Adrenal gland (tissue), 9 donors: ENCODE measurements at regions not wholly inside any gene's neighbourhood (a gene's known extent, or its start where the extent isn't known, plus 50 kb on each side); places are given as distances from the start of the nearest gene placed in this dataset.

Source experiments
- DNase-seq, 7 donors: peaks; one replicate each; pipeline ENCODE4 v3.0.0-alpha.2; 2019 to 2020
- H3K27ac ChIP-seq, 5 donors: fragments of 200-600 bp; sonication (generic) in 4 of 5; 1 replicate in 3 of 5; 2 replicates in 2 of 5; pipeline versions ENCODE4 v1.5.1 to v1.8.0; 2016 to 2020; ENCODE audit warnings: mild to moderate bottlenecking in 1 of 5
- H3K27me3 ChIP-seq: fragments of 200-600 bp; 2 replicates; pipeline ENCODE4 v1.8.0; 2021
- H3K36me3 ChIP-seq, 2 donors: fragments of 200-600 bp; replicated peaks in 1 of 2; 1 replicate in 1 of 2; 2 replicates in 1 of 2; pipeline versions ENCODE4 v1.5.1 to v1.8.0; 2018 to 2022
- H3K4me1 ChIP-seq, 2 donors: fragments of 200-600 bp; replicated peaks in 1 of 2; 1 replicate in 1 of 2; 2 replicates in 1 of 2; pipeline versions ENCODE4 v1.5.1 to v1.8.0; 2018 to 2021
- H3K4me3 ChIP-seq, 4 donors: fragments of 200-600 bp; sonication (generic) in 3 of 4; one replicate each; pipeline ENCODE4 v1.5.1; 2016 to 2018
- H3K9me3 ChIP-seq, 3 donors: fragments of 200-600 bp; sonication (generic) in 1 of 3; replicated peaks in 1 of 3; 1 replicate in 2 of 3; 2 replicates in 1 of 3; pipeline versions ENCODE4 v1.5.1 to v1.8.0; 2016 to 2021
- CTCF ChIP-seq, 6 experiments: fragments of 450-650 bp in 4 of 6; fragments of 200-600 bp in 2 of 6; sonication (generic) in 1 of 6; IDR thresholded peaks; 1 replicate in 5 of 6; 2 replicates in 1 of 6; pipeline versions ENCODE4 v1.5.1 to v1.8.0; 2016 to 2021; ENCODE audit warnings: antibody characterized with exemption in 6 of 6, mild to moderate bottlenecking in 2 of 6, moderate library complexity in 1 of 6
- POLR2A ChIP-seq, 2 donors: fragments of 450-650 bp; IDR thresholded peaks; one replicate each; pipeline ENCODE4 v1.6.1; 2017; ENCODE audit warnings: antibody characterized with exemption in 2 of 2, mild to moderate bottlenecking in 2 of 2, moderate library complexity in 1 of 2
- WGBS, 4 donors: extraction: QIAGEN DNeasy Blood & Tissue Kit in 2 of 4; methylation state at CpG; one replicate each; pipeline versions ENCODE4 v1.1.5 to v1.1.7; 2013 to 2017; 5-methylcytosine and 5-hydroxymethylcytosine counted together
- intact Hi-C, 2 donors: fragments of 100-400 bp; cut with DNase I; formaldehyde crosslinking; loops; one replicate each; pipeline versions ENCODE4 v1.14.1 to v1.15.0; 2022 to 2023
- donor health status: healthy with polysubstance abuse.
- donor health status: Bipolar disorder and iron deficiency.
- donor health status: DM: yes; HTN: yes; CAD: no.
- donor health status: DM: no; HTN: no; CAD: no.
- donor health status: DM: no; HTN: no; CAD: no.

GRCh38 chr2:236724200-236724599 is 154.6 kb downstream of the ACKR3 start:
- TF ChIP-seq CTCF (IDR thresholded peaks at IDR 0.05) (no peak), POLR2A (IDR thresholded peaks at IDR 0.05) (no peak)
- H3K36me3 ChIP-seq: no peaks in the 10 kb centered on the region
- WGBS, 4 donors: 84 to 88% (median 85%) methylated on average over 4 to 6 of the region's 6 CpGs
- intact Hi-C loops: no loop called here
- H3K27ac ChIP-seq: no peak overlapping the region
- H3K4me1 ChIP-seq: no peaks in the 10 kb centered on the region
- peaks cover 3% of the 10 kb centered on the region for H3K27me3 ChIP-seq
- no peaks in the 10 kb centered on the region for H3K9me3 ChIP-seq
- H3K4me3 ChIP-seq: no peak overlapping the region
- no peak for DNase-seq

- no peaks in the 10 kb centered on the region for H3K4me1 ChIP-seq
- no peak for TF ChIP-seq POLR2A (IDR thresholded peaks at IDR 0.05)
- no peak for TF ChIP-seq CTCF (IDR thresholded peaks at IDR 0.05)
- H3K4me3 ChIP-seq: no peak overlapping the region
- DNase-seq: no peak
- no peaks in the 10 kb centered on the region for H3K36me3 ChIP-seq
- intact Hi-C loops: no loop called here
- WGBS, 4 donors: 82 to 88% (median 84%) methylated on average over 16 to 20 of the region's 20 CpGs
- H3K27me3 ChIP-seq: peaks cover 3% of the 10 kb centered on the region
- H3K9me3 ChIP-seq: no peaks in the 10 kb centered on the region
- no peak overlapping the region for H3K27ac ChIP-seq
These were observed 157.3 kb downstream of the ACKR3 start for GRCh38 chr2:236726701-236727450.

GRCh38 chr2:236728916-236729670 is 159.5 kb downstream of the ACKR3 start:
- no peak overlapping the region for H3K4me3 ChIP-seq
- 79 to 83% (median 82%) methylated on average over 13 of the region's 13 CpGs for WGBS, 4 donors
- H3K9me3 ChIP-seq: no peaks in the 10 kb centered on the region
- no peak overlapping the region for H3K27ac ChIP-seq
- H3K36me3 ChIP-seq: no peaks in the 10 kb centered on the region
- H3K4me1 ChIP-seq: no peaks in the 10 kb centered on the region
- intact Hi-C loops: no loop called here
- no peak for TF ChIP-seq CTCF (IDR thresholded peaks at IDR 0.05)
- no peak for TF ChIP-seq POLR2A (IDR thresholded peaks at IDR 0.05)
- peaks cover 3% of the 10 kb centered on the region for H3K27me3 ChIP-seq
- DNase-seq: no peak

- Histone ChIP-seq H3K4me1 (no peaks in the 10 kb centered on the region), H3K27ac (no peak overlapping the region), H3K4me3 (no peak overlapping the region), H3K9me3 (no peaks in the 10 kb centered on the region), H3K27me3 (no peaks in the 10 kb centered on the region), H3K36me3 (no peaks in the 10 kb centered on the region)
- 73 to 78% (median 76%) methylated on average over 8 to 10 of the region's 10 CpGs for WGBS, 4 donors
- intact Hi-C loops: no loop called here
- TF ChIP-seq CTCF (IDR thresholded peaks at IDR 0.05) (no peak), POLR2A (IDR thresholded peaks at IDR 0.05) (no peak)
- no peak for DNase-seq
These were observed 160.8 kb downstream of the ACKR3 start for GRCh38 chr2:236730393-236730792.
